A673 (cell line): ENCODE measurements at regions not wholly inside any gene's neighbourhood (a gene's known extent, or its start where the extent isn't known, plus 50 kb on each side); places are given as distances from the start of the nearest gene placed in this dataset.

Experiments
- BruUV-seq: library from RNA; stranded (reverse); fragments of 400-500 nt; replicated peaks from 2 replicates; lab custom pipeline; 2021; lab: Mats Ljungman, UMichigan
- CTCF ChIA-PET: fragments of 300-600 bp; sonication (Branson Sonifier 250); formaldehyde crosslinking; loops from one replicate; lab custom pipeline; 2022; ENCODE audit warnings: antibody characterized with exemption; lab: Charles Lee
- POLR2A ChIA-PET: fragments of 300-600 bp; sonication (Branson Sonifier 250); formaldehyde crosslinking; loops from one replicate; lab custom pipeline; 2022; ENCODE audit warnings: antibody characterized with exemption; ENCODE audit not compliant: low non-redundant PET; lab: Charles Lee
- DNase-seq: peaks from one replicate; pipeline ENCODE4 v3.0.0-alpha.2; 2015; ENCODE audit warnings: low spot score
- H3K27ac ChIP-seq: fragments of 200-600 bp; sonication (generic); 2 replicates; pipeline ENCODE4 v1.5.1; 2016; ENCODE audit warnings: mixed run types, low read depth, mild to moderate bottlenecking, mixed read lengths, antibody characterized with exemption, low read length; ENCODE audit not compliant: poor library complexity, severe bottlenecking
- H3K27me3 ChIP-seq: fragments of 200-600 bp; sonication (generic); replicated peaks from 2 replicates; pipeline ENCODE4 v1.6.1; 2017; ENCODE audit warnings: mixed run types, low read depth, mild to moderate bottlenecking, mixed read lengths, antibody characterized with exemption, low read length; ENCODE audit not compliant: insufficient read depth, poor library complexity
- H3K36me3 ChIP-seq: fragments of 200-600 bp; sonication (generic); 2 replicates; pipeline ENCODE4 v1.6.1; 2016; ENCODE audit warnings: mixed run types, mild to moderate bottlenecking, mixed read lengths, antibody characterized with exemption, low read length; ENCODE audit not compliant: insufficient read depth, poor library complexity, severe bottlenecking
- H3K4me1 ChIP-seq: fragments of 200-600 bp; sonication (generic); 2 replicates; pipeline ENCODE4 v1.6.1; 2017; ENCODE audit warnings: mixed run types, mild to moderate bottlenecking, mixed read lengths, antibody characterized with exemption, low read length; ENCODE audit not compliant: insufficient read depth, poor library complexity, severe bottlenecking
- H3K4me3 ChIP-seq: fragments of 200-600 bp; sonication (generic); 2 replicates; pipeline ENCODE4 v1.5.1; 2016; ENCODE audit warnings: low read depth, mixed run types, mild to moderate bottlenecking, mixed read lengths, low read length; ENCODE audit not compliant: poor library complexity, severe bottlenecking
- H3K9me3 ChIP-seq: fragments of 200-600 bp; sonication (generic); 2 replicates; pipeline ENCODE4 v1.6.1; 2016; ENCODE audit warnings: mixed run types, low read depth, mild to moderate bottlenecking, mixed read lengths, antibody characterized with exemption, low read length; ENCODE audit not compliant: poor library complexity, severe bottlenecking
- CTCF ChIP-seq: fragments of 300-800, 200-600 bp; sonication (generic); conservative IDR thresholded peaks from 2 replicates; pipeline ENCODE4 v1.5.1; 2017; ENCODE audit warnings: low read depth, mild to moderate bottlenecking, antibody characterized with exemption, low read length, moderate library complexity, mixed read lengths
- EZH2 ChIP-seq: fragments of 200-600 bp; sonication (generic); IDR thresholded peaks from 2 replicates; pipeline ENCODE4 v1.6.1; 2017; ENCODE audit warnings: borderline replicate concordance, low read depth, mild to moderate bottlenecking, mixed read lengths, antibody characterized with exemption, low read length; ENCODE audit not compliant: poor library complexity, severe bottlenecking
- intact Hi-C: fragments of 100-400 bp; cut with micrococcal nuclease; formaldehyde crosslinking; loops from one replicate; pipeline ENCODE4 v1.10.0; 2022; ENCODE audit not compliant: unreplicated experiment

- intact Hi-C loops, result no loop called here
- H3K36me3 ChIP-seq, result no peaks in the 10 kb centered on the region
- no peaks in the 10 kb centered on the region for H3K4me1 ChIP-seq
- BruUV-seq, result no TSS peak
- TF ChIP-seq EZH2 (no peak), CTCF (no peak)
- no peak overlapping the region for H3K27ac ChIP-seq
- H3K27me3 ChIP-seq, result no peaks in the 10 kb centered on the region
- CTCF ChIA-PET, result no interaction called here
- no peaks in the 10 kb centered on the region for H3K9me3 ChIP-seq
- POLR2A ChIA-PET, result no interaction called here
- DNase-seq, result no peak
- H3K4me3 ChIP-seq, result no peak overlapping the region
Observed at GRCh38 chr14:82425261-82425660, 891.6 kb upstream of the SEL1L start.

GRCh38 chr14:82431031-82431430 is 897.4 kb upstream of the SEL1L start:
- H3K27me3 ChIP-seq, result no peaks in the 10 kb centered on the region
- no peaks in the 10 kb centered on the region for H3K4me1 ChIP-seq
- H3K4me3 ChIP-seq, result no peak overlapping the region
- no peaks in the 10 kb centered on the region for H3K9me3 ChIP-seq
- intact Hi-C loops, result no loop called here
- BruUV-seq, result no TSS peak
- no peak overlapping the region for H3K27ac ChIP-seq
- H3K36me3 ChIP-seq, result no peaks in the 10 kb centered on the region
- TF ChIP-seq CTCF (no peak), EZH2 (no peak)
- ChIA-PET CTCF (no interaction called here), POLR2A (no interaction called here)
- DNase-seq, result no peak

GRCh38 chr14:82432301-82433105 is 898.9 kb upstream of the SEL1L start:
- DNase-seq, result no peak
- no peaks in the 10 kb centered on the region for H3K36me3 ChIP-seq
- H3K4me3 ChIP-seq, result no peak overlapping the region
- intact Hi-C loops, result no loop called here
- ChIA-PET POLR2A (no interaction called here), CTCF (no interaction called here)
- H3K9me3 ChIP-seq, result no peaks in the 10 kb centered on the region
- H3K4me1 ChIP-seq, result no peaks in the 10 kb centered on the region
- no TSS peak for BruUV-seq
- TF ChIP-seq EZH2 (no peak), CTCF (no peak)
- H3K27ac ChIP-seq, result no peak overlapping the region
- H3K27me3 ChIP-seq, result no peaks in the 10 kb centered on the region
